ENCODE measurements at regions not wholly inside any gene's neighbourhood (a gene's known extent, or its start where the extent isn't known, plus 50 kb on each side); places are given as distances from the start of the nearest gene placed in this dataset.

- CTCF ChIA-PET, result no interaction called here
- TF ChIP-seq CTCF (IDR thresholded peaks at IDR 0.05), result no peak
- Histone ChIP-seq H3K36me3 (ENCODE audit: insufficient read depth, low read length) (no peaks in the 10 kb centered on the region), H3K9me3 (ENCODE audit: control insufficient read depth in 1 of 2, insufficient read depth in 1 of 2, low read length in 2 of 2) (peaks cover 4 to 7% of the 10 kb centered on the region in 2 experiments), H3K27ac (ENCODE audit: low read depth in 1 of 2, low read length in 2 of 2) (no peak overlapping the region), H3K4me3 (ENCODE audit: low read length) (no peak overlapping the region), H3K27me3 (ENCODE audit: control insufficient read depth in 1 of 2, insufficient read depth in 2 of 2, low read length in 2 of 2) (peaks cover 0 to 12% of the 10 kb centered on the region in 2 experiments), H3K4me1 (ENCODE audit: insufficient read depth, low read length) (no peaks in the 10 kb centered on the region)
- Mint-ChIP-seq H3K27ac (no peak overlapping the region), H3K36me3 (ENCODE audit: low read depth) (no peaks in the 10 kb centered on the region), H3K27me3 (peaks cover 64% of the 10 kb centered on the region), H3K9me3 (peaks cover 1% of the 10 kb centered on the region), H3K4me3 (no peak overlapping the region), H3K4me1 (ENCODE audit: low read depth) (no peaks in the 10 kb centered on the region)
- DNase-seq (no peak), ATAC-seq (ENCODE audit: poor library complexity) (no peak)
- POLR2A ChIA-PET, result no interaction called here
- intact Hi-C loops (cut with DNase I, micrococcal nuclease), result no loop called here
These were observed 183.5 kb upstream of the PRNP start for GRCh38 chr20:4502756-4503155.

GRCh38 chr20:4493386-4493785, 192.9 kb upstream of the PRNP start:
- no peaks in the 10 kb centered on the region for H3K4me1 ChIP-seq (ENCODE audit: insufficient read depth, low read length)
- Mint-ChIP-seq H3K27me3 (peaks cover 30% of the 10 kb centered on the region), H3K4me1 (ENCODE audit: low read depth) (no peaks in the 10 kb centered on the region), H3K27ac (no peak overlapping the region), H3K9me3 (no peaks in the 10 kb centered on the region), H3K36me3 (ENCODE audit: low read depth) (no peaks in the 10 kb centered on the region), H3K4me3 (no peak overlapping the region)
- ATAC-seq (ENCODE audit: poor library complexity) (no peak), DNase-seq (no peak)
- no peak overlapping the region for H3K27ac ChIP-seq (ENCODE audit: low read depth in 1 of 2, low read length in 2 of 2)
- no peaks in the 10 kb centered on the region for H3K36me3 ChIP-seq (ENCODE audit: insufficient read depth, low read length)
- CTCF ChIA-PET, result no interaction called here
- no peak overlapping the region for H3K4me3 ChIP-seq (ENCODE audit: low read length)
- POLR2A ChIA-PET, result no interaction called here
- peaks cover 0 to 8% of the 10 kb centered on the region in 2 experiments for H3K27me3 ChIP-seq (ENCODE audit: control insufficient read depth in 1 of 2, insufficient read depth in 2 of 2, low read length in 2 of 2)
- intact Hi-C loops (cut with DNase I, micrococcal nuclease), result no loop called here
- no peaks in the 10 kb centered on the region for H3K9me3 ChIP-seq (ENCODE audit: control insufficient read depth in 1 of 2, insufficient read depth in 1 of 2, low read length in 2 of 2)
- no peak for TF ChIP-seq CTCF (IDR thresholded peaks at IDR 0.05)

GRCh38 chr20:4491643-4492042, 194.6 kb upstream of the PRNP start:
- H3K27ac ChIP-seq (ENCODE audit: low read depth in 1 of 2, low read length in 2 of 2), result no peak overlapping the region
- Mint-ChIP-seq H3K9me3 (no peaks in the 10 kb centered on the region), H3K27me3 (peaks cover 36% of the 10 kb centered on the region), H3K36me3 (ENCODE audit: low read depth) (no peaks in the 10 kb centered on the region), H3K27ac (no peak overlapping the region), H3K4me3 (no peak overlapping the region), H3K4me1 (ENCODE audit: low read depth) (no peaks in the 10 kb centered on the region)
- CTCF ChIA-PET, result no interaction called here
- no peaks in the 10 kb centered on the region for H3K9me3 ChIP-seq (ENCODE audit: control insufficient read depth in 1 of 2, insufficient read depth in 1 of 2, low read length in 2 of 2)
- intact Hi-C loops (cut with DNase I, micrococcal nuclease), result no loop called here
- H3K4me3 ChIP-seq (ENCODE audit: low read length), result no peak overlapping the region
- DNase-seq (no peak), ATAC-seq (ENCODE audit: poor library complexity) (no peak)
- no peaks in the 10 kb centered on the region for H3K4me1 ChIP-seq (ENCODE audit: insufficient read depth, low read length)
- no peaks in the 10 kb centered on the region for H3K36me3 ChIP-seq (ENCODE audit: insufficient read depth, low read length)
- peaks cover 0 to 8% of the 10 kb centered on the region in 2 experiments for H3K27me3 ChIP-seq (ENCODE audit: control insufficient read depth in 1 of 2, insufficient read depth in 2 of 2, low read length in 2 of 2)
- no peak for TF ChIP-seq CTCF (IDR thresholded peaks at IDR 0.05)
- POLR2A ChIA-PET, result no interaction called here
